Lower lobe of right lung (tissue), 2 donors: ENCODE measurements at regions not wholly inside any gene's neighbourhood (a gene's known extent, or its start where the extent isn't known, plus 50 kb on each side); places are given as distances from the start of the nearest gene placed in this dataset.

Source experiments
- ATAC-seq, 2 donors: fragments of 200-7000 bp; cut with Tn5 transposase; one replicate each; pipeline ENCODE4 v1.9.1; 2020 to 2022; ENCODE audit warnings: mild to moderate bottlenecking in 2 of 2, moderate library complexity in 2 of 2
- DNase-seq: peaks from one replicate; pipeline ENCODE4 v3.0.0-alpha.2; 2020
- H3K27ac ChIP-seq: fragments of 200-600 bp; one replicate; pipeline ENCODE4 v1.8.0; 2022
- H3K27me3 ChIP-seq: fragments of 200-600 bp; one replicate; pipeline ENCODE4 v1.8.0; 2022; ENCODE audit warnings: low read depth
- H3K36me3 ChIP-seq: fragments of 200-600 bp; one replicate; pipeline ENCODE4 v1.8.0; 2022; ENCODE audit warnings: mild to moderate bottlenecking
- H3K4me1 ChIP-seq: fragments of 200-600 bp; one replicate; pipeline ENCODE4 v1.8.0; 2022
- H3K4me3 ChIP-seq: fragments of 200-600 bp; one replicate; pipeline ENCODE4 v1.8.0; 2022; ENCODE audit warnings: mild to moderate bottlenecking
- H3K9me3 ChIP-seq: fragments of 200-600 bp; one replicate; pipeline ENCODE4 v1.8.0; 2022
- intact Hi-C: fragments of 100-400 bp; cut with DNase I; formaldehyde crosslinking; loops from one replicate; pipeline ENCODE4 v1.11.0; 2022
- TF ChIP-seq, protein P1 (sequence below): fragments of 200-600 bp; IDR thresholded peaks from one replicate; pipeline ENCODE4 v1.8.0; 2022; ENCODE audit warnings: antibody characterized with exemption, mild to moderate bottlenecking
- donor health status: DM: no; HTN: yes; CAD: no; lungs with severe emphysema.

DNA sequence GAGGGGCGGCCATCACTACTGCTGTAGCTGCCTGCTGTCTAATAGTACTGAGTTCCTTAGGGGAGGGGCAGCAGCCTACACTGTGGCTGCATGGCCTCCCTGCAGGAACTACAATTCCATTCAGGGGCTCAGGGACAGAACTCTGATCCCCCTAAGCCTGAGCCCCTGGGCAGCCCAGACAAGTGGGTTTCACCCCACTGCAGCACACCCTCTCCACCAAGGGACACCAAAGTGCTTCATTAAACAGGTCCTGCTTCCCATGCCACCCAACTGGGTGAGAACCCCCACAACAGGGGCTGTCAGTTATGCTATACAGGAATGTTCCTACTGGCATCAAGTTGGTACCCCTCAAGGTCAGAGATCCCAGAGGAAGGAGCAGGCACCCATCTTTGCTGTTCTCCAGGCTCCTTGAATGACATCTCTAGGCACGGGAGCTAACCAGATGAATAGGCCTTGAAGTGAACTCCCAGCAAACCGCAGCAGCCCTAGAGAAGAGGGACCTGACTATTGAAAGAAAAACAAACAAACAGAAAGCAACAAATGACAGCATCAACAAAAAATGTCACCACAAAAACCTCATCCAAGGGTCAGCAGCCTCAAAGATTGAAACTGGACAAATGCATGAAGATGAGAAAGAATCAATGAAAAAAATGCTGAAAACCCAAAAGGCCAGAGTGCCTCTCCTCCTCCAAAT, 437.4 kb downstream of the NUF2 start:
- H3K9me3 ChIP-seq = no peaks in the 10 kb centered on the region
- TF ChIP-seq, protein P1, sequence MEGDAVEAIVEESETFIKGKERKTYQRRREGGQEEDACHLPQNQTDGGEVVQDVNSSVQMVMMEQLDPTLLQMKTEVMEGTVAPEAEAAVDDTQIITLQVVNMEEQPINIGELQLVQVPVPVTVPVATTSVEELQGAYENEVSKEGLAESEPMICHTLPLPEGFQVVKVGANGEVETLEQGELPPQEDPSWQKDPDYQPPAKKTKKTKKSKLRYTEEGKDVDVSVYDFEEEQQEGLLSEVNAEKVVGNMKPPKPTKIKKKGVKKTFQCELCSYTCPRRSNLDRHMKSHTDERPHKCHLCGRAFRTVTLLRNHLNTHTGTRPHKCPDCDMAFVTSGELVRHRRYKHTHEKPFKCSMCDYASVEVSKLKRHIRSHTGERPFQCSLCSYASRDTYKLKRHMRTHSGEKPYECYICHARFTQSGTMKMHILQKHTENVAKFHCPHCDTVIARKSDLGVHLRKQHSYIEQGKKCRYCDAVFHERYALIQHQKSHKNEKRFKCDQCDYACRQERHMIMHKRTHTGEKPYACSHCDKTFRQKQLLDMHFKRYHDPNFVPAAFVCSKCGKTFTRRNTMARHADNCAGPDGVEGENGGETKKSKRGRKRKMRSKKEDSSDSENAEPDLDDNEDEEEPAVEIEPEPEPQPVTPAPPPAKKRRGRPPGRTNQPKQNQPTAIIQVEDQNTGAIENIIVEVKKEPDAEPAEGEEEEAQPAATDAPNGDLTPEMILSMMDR = no peak
- H3K36me3 ChIP-seq = no peaks in the 10 kb centered on the region
- H3K4me1 ChIP-seq = no peaks in the 10 kb centered on the region
- no peaks in the 10 kb centered on the region for H3K27me3 ChIP-seq
- H3K4me3 ChIP-seq = no peak overlapping the region
- no peak overlapping the region for H3K27ac ChIP-seq
- intact Hi-C loops = no loop called here
- DNase-seq (no peak), ATAC-seq (no peak)

DNA sequence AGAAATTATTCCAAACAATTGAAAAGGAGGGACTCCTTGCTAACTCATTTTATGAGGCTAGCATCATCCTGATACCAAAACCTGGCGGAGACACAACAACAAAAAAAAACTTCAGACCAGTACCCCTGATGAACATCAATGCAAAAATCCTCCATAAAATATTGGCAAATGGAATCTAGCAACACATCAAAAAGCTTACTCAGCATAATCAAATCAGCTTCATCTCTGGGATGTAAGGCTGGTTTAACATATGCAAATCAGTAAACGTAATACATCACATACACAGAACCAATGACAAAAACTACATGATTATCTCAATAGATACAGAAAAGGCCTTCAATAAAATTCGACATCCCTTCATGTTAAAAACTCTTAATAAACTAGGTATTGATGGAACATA, 440.1 kb downstream of the NUF2 start:
- no peak overlapping the region for H3K4me3 ChIP-seq
- ATAC-seq = no peak
- H3K4me1 ChIP-seq = no peaks in the 10 kb centered on the region
- DNase-seq = no peak
- no peaks in the 10 kb centered on the region for H3K27me3 ChIP-seq
- no peaks in the 10 kb centered on the region for H3K36me3 ChIP-seq
- H3K27ac ChIP-seq = no peak overlapping the region
- TF ChIP-seq, protein P1 = no peak
- intact Hi-C loops = no loop called here
- H3K9me3 ChIP-seq = no peaks in the 10 kb centered on the region

DNA sequence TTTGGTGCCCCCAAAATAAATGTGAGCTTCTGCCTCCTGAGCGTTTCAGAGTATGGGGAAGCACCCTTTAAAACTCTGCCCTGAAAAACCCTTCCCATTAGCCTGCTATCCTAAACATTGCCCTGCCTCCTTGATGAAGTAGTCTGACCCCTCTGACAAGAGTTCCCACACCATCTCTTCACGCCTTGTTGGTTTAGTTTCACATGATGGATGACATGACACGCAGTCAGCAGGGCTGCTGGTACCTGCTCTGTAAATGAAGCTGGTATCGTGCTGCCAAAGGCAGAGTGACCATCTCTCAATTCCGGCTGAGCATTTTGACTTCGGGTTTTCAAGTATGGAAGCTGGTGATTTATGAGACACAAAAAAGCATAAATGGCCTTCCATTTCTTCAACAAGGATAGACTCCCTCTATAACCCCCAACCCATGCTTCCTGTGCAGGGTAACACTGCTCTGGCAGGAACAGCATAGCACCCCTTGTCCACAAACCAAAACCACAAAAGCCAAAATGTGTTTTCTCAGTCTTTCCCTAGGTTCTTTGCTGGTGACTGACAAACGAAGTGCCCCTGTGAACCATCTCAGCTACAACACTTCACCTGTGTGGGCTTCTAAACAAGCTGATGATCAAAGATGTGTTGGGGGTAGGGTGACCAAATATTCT, 444.6 kb downstream of the NUF2 start:
- no peak overlapping the region for H3K27ac ChIP-seq
- no peak for ATAC-seq
- no peaks in the 10 kb centered on the region for H3K36me3 ChIP-seq
- no peak for DNase-seq
- no peaks in the 10 kb centered on the region for H3K27me3 ChIP-seq
- H3K9me3 ChIP-seq = no peaks in the 10 kb centered on the region
- H3K4me3 ChIP-seq = no peak overlapping the region
- intact Hi-C loops = no loop called here
- TF ChIP-seq, protein P1 = no peak
- no peaks in the 10 kb centered on the region for H3K4me1 ChIP-seq

DNA sequence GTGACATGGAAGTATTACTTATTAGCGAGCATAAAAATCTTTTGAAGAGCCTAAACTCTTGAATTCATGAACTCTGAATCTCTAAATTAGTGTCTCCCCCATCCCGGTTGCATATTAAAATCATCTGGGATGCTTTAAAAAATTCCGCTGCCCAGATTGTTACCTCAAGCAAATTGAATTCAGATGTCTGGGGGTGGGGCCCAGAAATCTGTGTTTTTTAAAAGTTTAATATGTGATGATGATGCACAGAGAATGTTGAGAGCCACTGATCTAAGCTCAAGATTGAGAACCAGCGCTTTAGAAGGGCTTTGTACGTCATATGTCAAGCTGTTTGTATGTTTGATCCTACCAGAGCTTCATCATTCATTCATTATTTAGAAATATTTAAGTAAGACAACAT, 446.8 kb downstream of the NUF2 start:
- Histone ChIP-seq H3K9me3 (no peaks in the 10 kb centered on the region), H3K4me3 (no peak overlapping the region), H3K27me3 (no peaks in the 10 kb centered on the region), H3K27ac (no peak overlapping the region), H3K36me3 (no peaks in the 10 kb centered on the region), H3K4me1 (no peaks in the 10 kb centered on the region)
- TF ChIP-seq, protein P1 = no peak
- ATAC-seq (no peak), DNase-seq (no peak)
- intact Hi-C loops = no loop called here

DNA sequence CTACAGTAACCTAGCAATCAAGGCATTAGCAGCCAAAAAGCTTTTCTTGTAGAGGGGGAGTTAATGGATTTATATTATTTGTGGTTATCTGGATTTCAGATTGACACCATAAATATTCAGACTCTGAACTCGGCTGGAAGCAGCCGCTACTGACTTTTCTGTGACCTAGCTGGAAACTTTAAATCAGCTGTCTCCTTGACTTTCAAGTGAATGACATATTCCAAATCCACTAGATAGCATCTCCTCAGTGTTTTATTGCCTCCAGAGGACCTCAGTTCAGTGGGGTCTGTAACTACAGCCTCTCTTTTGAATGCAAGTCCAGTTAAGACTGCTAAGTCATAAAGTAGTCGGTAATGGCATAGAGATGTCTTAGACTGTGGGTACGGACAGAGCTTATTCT, 448.5 kb downstream of the NUF2 start:
- DNase-seq (no peak), ATAC-seq (no peak)
- Histone ChIP-seq H3K9me3 (no peaks in the 10 kb centered on the region), H3K36me3 (no peaks in the 10 kb centered on the region), H3K4me3 (no peak overlapping the region), H3K27me3 (no peaks in the 10 kb centered on the region), H3K4me1 (no peaks in the 10 kb centered on the region), H3K27ac (no peak overlapping the region)
- TF ChIP-seq, protein P1 = no peak
- intact Hi-C loops = no loop called here
